Smooth muscle cell (in vitro differentiated cells): ENCODE measurements at regions not wholly inside any gene's neighbourhood (a gene's known extent, or its start where the extent isn't known, plus 50 kb on each side); places are given as distances from the start of the nearest gene placed in this dataset.

Experiments used
- DNase-seq: peaks from one replicate; lab custom pipeline; 2025; ENCODE audit not compliant: unreplicated experiment; lab: John Stamatoyannopoulos, UW
- H2AFZ ChIP-seq: fragments of 200-600 bp; sonication (generic); 2 replicates; pipeline ENCODE4 v1.6.0; 2016; ENCODE audit warnings: antibody characterized with exemption, low read depth, mild to moderate bottlenecking
- H3F3A ChIP-seq: fragments of 200-600 bp; sonication (generic); 2 replicates; pipeline ENCODE4 v1.6.0; 2017; ENCODE audit warnings: antibody characterized with exemption, low read depth
- H3K27ac ChIP-seq: fragments of 200-600 bp; sonication (generic); 2 replicates; pipeline ENCODE4 v1.5.1; 2016; ENCODE audit warnings: low read depth, mild to moderate bottlenecking
- H3K27me3 ChIP-seq: fragments of 200-600 bp; sonication (generic); 2 replicates; pipeline ENCODE4 v1.6.1; 2016; ENCODE audit warnings: low read depth, mild to moderate bottlenecking
- H3K36me3 ChIP-seq: fragments of 200-600 bp; sonication (generic); 2 replicates; pipeline ENCODE4 v1.5.1; 2016; ENCODE audit warnings: low read depth
- H3K4me1 ChIP-seq: fragments of 200-600 bp; sonication (generic); 2 replicates; pipeline ENCODE4 v1.5.1; 2016; ENCODE audit warnings: low read depth
- H3K4me2 ChIP-seq: fragments of 200-600 bp; sonication (generic); 2 replicates; pipeline ENCODE4 v1.6.0; 2016; ENCODE audit warnings: mild to moderate bottlenecking
- H3K4me3 ChIP-seq: fragments of 200-600 bp; sonication (generic); 2 replicates; pipeline ENCODE4 v1.5.1; 2016; ENCODE audit warnings: mild to moderate bottlenecking
- H3K79me2 ChIP-seq: fragments of 200-600 bp; sonication (generic); 2 replicates; pipeline ENCODE4 v1.6.0; 2016; ENCODE audit warnings: low read depth, mild to moderate bottlenecking
- H3K9ac ChIP-seq: fragments of 200-600 bp; sonication (generic); 2 replicates; pipeline ENCODE4 v1.6.0; 2016; ENCODE audit warnings: low read depth
- H3K9me3 ChIP-seq: fragments of 200-600 bp; sonication (generic); replicated peaks from 2 replicates; pipeline ENCODE4 v1.5.1; 2016; ENCODE audit warnings: low read depth
- H4K20me1 ChIP-seq: fragments of 200-600 bp; sonication (generic); 2 replicates; pipeline ENCODE4 v1.6.0; 2016; ENCODE audit warnings: low read depth
- CTCF ChIP-seq: fragments of 200-600 bp; sonication (generic); IDR thresholded peaks from 2 replicates; pipeline ENCODE4 v1.5.1; 2017; ENCODE audit warnings: borderline replicate concordance, mild to moderate bottlenecking, antibody characterized with exemption; ENCODE audit not compliant: insufficient read depth, poor library complexity, severe bottlenecking
- WGBS: methylation state at CpG from one replicate; pipeline ENCODE4 v1.1.7; 2016; ENCODE audit warnings: low lambda C conversion rate; 5-methylcytosine and 5-hydroxymethylcytosine counted together

- no peak overlapping the region for H2AFZ ChIP-seq
- H3K4me1 ChIP-seq, result no peaks in the 10 kb centered on the region
- no peak for DNase-seq
- H3K4me2 ChIP-seq, result no peak overlapping the region
- no peaks in the 10 kb centered on the region for H3K36me3 ChIP-seq
- no peak for TF ChIP-seq CTCF
- no peaks in the 10 kb centered on the region for H3K79me2 ChIP-seq
- 71% methylated on average over 2 of the region's 2 CpGs for WGBS
- H3K9ac ChIP-seq, result no peak overlapping the region
- H3K9me3 ChIP-seq, result no peaks in the 10 kb centered on the region
- H4K20me1 ChIP-seq, result no peaks in the 10 kb centered on the region
- no peak overlapping the region for H3K27ac ChIP-seq
- no peaks in the 10 kb centered on the region for H3F3A ChIP-seq
- H3K4me3 ChIP-seq, result no peak overlapping the region
- no peaks in the 10 kb centered on the region for H3K27me3 ChIP-seq
Measured at GRCh38 chr6:155710704-155711103, 255.1 kb upstream of the NOX3 start.

- Histone ChIP-seq H3F3A (no peaks in the 10 kb centered on the region), H3K27me3 (no peaks in the 10 kb centered on the region), H4K20me1 (no peaks in the 10 kb centered on the region), H3K79me2 (no peaks in the 10 kb centered on the region), H3K4me1 (no peaks in the 10 kb centered on the region), H3K9ac (no peak overlapping the region), H3K27ac (no peak overlapping the region), H3K9me3 (no peaks in the 10 kb centered on the region), H2AFZ (no peak overlapping the region), H3K4me3 (no peak overlapping the region), H3K36me3 (no peaks in the 10 kb centered on the region), H3K4me2 (no peak overlapping the region)
- no peak for DNase-seq
- 94% methylated on average over 10 of the region's 10 CpGs for WGBS
- TF ChIP-seq CTCF, result no peak
Measured at GRCh38 chr6:155709262-155709661, 253.6 kb upstream of the NOX3 start.

- no peaks in the 10 kb centered on the region for H4K20me1 ChIP-seq
- 98% methylated on average over 5 of the region's 5 CpGs for WGBS
- no peak overlapping the region for H3K4me3 ChIP-seq
- TF ChIP-seq CTCF, result no peak
- H3K4me1 ChIP-seq, result no peaks in the 10 kb centered on the region
- H2AFZ ChIP-seq, result no peak overlapping the region
- H3K36me3 ChIP-seq, result no peaks in the 10 kb centered on the region
- H3K9ac ChIP-seq, result no peak overlapping the region
- no peak overlapping the region for H3K27ac ChIP-seq
- H3K4me2 ChIP-seq, result no peak overlapping the region
- H3K27me3 ChIP-seq, result no peaks in the 10 kb centered on the region
- no peak for DNase-seq
- no peaks in the 10 kb centered on the region for H3F3A ChIP-seq
- H3K79me2 ChIP-seq, result no peaks in the 10 kb centered on the region
- no peaks in the 10 kb centered on the region for H3K9me3 ChIP-seq
Measured at GRCh38 chr6:155708100-155708499, 252.5 kb upstream of the NOX3 start.

- no peak for TF ChIP-seq CTCF
- Histone ChIP-seq H3F3A (no peaks in the 10 kb centered on the region), H3K79me2 (no peaks in the 10 kb centered on the region), H2AFZ (no peak overlapping the region), H3K4me2 (no peak overlapping the region), H3K36me3 (no peaks in the 10 kb centered on the region), H3K4me1 (no peaks in the 10 kb centered on the region), H3K4me3 (no peak overlapping the region), H3K27me3 (no peaks in the 10 kb centered on the region), H3K27ac (no peak overlapping the region), H4K20me1 (no peaks in the 10 kb centered on the region), H3K9me3 (no peaks in the 10 kb centered on the region), H3K9ac (no peak overlapping the region)
- DNase-seq, result no peak
- 92% methylated on average over 1 of the region's 1 CpG for WGBS
Measured at GRCh38 chr6:155706806-155707205, 251.2 kb upstream of the NOX3 start.
